SK-N-SH treated with all-trans-retinoic acid at 6 μM for 48 hours (cell line): ENCODE measurements at regions not wholly inside any gene's neighbourhood (a gene's known extent, or its start where the extent isn't known, plus 50 kb on each side); places are given as distances from the start of the nearest gene placed in this dataset.

Experiments
- PATZ1 ChIP-seq: fragments of 250-450 bp; sonication (Bioruptor Pico); IDR thresholded peaks from 2 replicates; pipeline ENCODE4 v1.8.0; 2020; ENCODE audit warnings: mild to moderate bottlenecking, moderate library complexity, borderline replicate concordance
- POU6F1 ChIP-seq: fragments of 250-450 bp; sonication (Bioruptor Pico); IDR thresholded peaks from 2 replicates; pipeline ENCODE4 v1.8.0; 2021; ENCODE audit warnings: low read depth, mild to moderate bottlenecking, moderate library complexity, borderline replicate concordance
- ZFP3 ChIP-seq: fragments of 250-450 bp; sonication (Bioruptor Pico); IDR thresholded peaks from 2 replicates; pipeline ENCODE4 v1.5.0; 2020; ENCODE audit warnings: mild to moderate bottlenecking, moderate library complexity
- ZFP30 ChIP-seq: fragments of 450-650 bp; formaldehyde crosslinking; IDR thresholded peaks from 2 replicates; pipeline ENCODE4 v1.5.0; 2022; ENCODE audit warnings: mild to moderate bottlenecking, moderate library complexity

GRCh38 chr18:38551881-38552280 lies 986.3 kb upstream of the CELF4 start:
- TF ChIP-seq POU6F1 (CRISPR knock-in tag) = no peak
- TF ChIP-seq ZFP3 (CRISPR knock-in tag) = no peak
- TF ChIP-seq PATZ1 (CRISPR knock-in tag) = no peak
- no peak for TF ChIP-seq ZFP30 (CRISPR knock-in tag)
